ENCODE measurements at regions not wholly inside any gene's neighbourhood (a gene's known extent, or its start where the extent isn't known, plus 50 kb on each side); places are given as distances from the start of the nearest gene placed in this dataset.
A peak's percentile ranks its signal among the peaks of the same experiment; 100 is the strongest.

DNA sequence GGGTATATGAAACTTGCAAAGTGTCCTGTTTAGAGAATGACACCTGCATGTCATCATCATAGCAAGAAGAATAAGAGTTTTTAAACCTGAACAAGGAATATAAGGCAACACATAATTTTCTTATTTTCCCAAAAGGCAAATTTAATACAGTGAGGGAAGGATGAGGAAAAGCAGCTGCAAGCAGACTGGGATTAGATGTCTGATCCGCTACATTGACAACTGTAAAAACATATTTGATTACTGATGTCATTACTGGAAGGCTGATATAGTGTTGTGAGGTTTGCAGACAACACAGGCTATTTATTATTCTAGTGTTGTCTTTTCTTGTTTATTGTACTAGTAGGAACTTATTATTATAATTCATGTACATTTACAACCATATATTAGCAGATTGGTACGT is 528.7 kb downstream of the ZIC1 start:
- DNase-seq (ENCODE audit: low spot score), result no peak

DNA sequence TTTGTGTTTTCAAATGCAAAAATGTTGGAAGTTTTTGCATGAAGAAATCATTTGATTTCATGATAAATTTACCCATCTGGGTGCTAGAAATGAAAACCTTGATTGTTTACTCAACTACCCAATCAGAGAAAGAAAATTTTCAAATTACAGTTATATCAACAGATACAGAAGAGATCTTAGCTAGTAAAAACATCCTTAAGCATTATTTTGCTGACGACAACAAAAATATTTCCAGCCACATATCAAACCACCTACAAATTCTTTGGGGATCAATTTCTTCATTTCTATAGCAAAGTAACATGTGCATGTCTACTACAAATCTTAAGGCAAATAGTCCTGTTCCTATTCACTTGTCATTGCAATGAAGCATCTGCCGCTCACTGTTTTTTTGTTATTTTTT is 530.3 kb downstream of the ZIC1 start:
- DNase-seq (ENCODE audit: low spot score), result no peak

DNA sequence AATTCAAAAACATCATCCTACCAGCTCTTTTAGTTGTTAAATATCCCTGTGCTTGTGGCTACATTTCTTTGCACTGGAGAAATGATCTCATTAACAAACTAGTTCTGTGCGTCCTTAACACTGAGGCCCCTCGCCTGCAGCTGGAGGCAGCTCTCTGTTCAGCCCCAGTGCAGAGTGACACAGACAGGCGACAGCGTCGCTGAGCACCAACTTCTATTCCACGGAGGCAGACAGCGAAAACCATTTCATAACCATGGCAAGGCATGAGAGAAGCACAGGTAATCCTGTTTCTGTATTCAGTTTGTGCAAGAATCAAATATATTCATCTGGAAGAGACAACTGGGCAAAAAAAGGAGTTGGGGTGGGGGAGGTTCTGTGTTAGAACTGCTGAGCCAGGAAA is 530.7 kb downstream of the ZIC1 start:
- DNase-seq (ENCODE audit: low spot score), result no peak

DNA sequence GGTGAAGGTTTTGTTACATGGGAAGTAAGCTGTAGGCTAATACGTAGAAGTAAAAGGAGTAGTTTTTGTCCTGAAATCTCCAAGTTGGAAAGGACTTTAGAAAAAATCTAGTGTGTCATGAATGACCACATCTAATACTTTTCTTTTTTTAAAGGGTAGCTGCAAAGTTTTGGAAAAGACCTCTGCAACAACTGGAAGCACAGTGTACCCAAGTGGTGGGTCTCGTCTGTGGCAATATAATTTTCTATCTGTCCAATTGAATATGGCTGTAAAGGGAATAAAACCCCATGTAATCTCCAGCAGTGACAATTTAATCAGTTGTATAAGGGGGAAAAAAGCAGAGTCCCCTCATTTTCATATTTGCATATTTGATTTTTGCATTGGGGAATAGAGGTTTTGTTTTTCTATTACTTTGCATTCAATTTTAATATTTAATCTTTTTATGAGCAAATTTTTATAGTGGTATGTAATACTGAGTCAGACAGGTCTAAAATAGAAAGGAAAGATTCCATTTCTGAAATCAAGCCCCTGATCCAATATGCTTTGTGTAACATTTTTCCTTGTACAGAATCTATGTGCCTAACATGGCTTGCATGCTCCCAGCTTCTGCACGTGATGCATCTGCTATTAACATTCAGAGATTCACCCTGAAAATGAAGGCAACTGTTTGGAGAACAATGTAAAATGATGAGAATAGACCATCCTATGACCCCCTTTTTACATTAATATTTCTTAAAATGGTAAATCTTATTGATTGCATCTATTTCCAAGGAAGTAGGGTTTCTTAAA is 531.4 kb downstream of the ZIC1 start:
- DNase-seq (ENCODE audit: low spot score), result no peak

DNA sequence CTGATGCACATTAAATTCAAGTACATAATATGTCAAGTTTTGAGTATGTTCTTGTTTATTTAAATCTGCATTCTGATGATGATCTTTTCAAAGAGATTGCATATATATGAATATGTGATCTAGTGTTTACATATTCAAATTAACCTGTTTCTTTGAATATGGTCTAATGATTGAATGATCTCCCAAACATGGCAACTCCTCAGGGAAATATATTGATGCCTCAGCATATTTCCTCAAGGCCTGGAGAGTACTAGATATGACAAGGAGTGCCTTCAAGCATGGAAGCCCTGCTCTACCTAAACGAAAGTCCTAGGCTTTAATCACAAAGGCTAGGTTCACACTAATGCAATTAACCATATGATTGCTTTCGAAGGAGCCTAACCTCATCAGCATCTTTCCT is 532.8 kb downstream of the ZIC1 start:
- DNase-seq (ENCODE audit: low spot score), result no peak

DNA sequence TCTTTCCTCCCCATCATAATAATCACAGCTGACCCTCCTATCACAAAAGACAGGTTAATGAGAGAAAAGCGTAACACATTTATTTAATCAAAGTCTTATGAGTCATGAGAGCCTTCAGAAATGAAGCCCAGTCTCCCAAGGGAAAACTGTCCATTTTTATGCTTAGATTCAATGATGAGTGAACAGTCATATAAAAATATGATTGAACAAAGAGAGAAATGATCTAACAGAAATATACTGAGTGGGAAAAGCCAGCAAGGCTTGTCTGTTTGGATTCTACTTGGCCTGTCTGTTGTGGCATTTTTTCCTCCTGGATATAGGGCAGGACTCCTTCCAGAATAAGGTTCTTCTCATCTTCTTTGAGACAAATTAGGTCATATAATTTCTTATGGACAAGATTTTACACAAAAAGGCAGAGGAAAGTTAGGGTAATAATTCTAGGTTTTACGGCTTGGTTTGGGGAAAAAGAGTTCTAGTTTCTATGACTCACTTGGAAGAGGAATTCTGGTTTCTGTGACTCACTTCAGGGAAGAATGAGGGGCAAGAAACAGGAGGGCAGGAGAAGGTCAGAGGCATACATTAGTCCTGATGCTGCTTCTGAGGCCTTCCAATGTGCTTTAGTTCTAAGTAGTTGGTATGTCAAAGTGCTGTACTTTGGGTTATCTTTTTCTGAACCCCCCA is 534.2 kb downstream of the ZIC1 start:
- DNase-seq (ENCODE audit: low spot score), result peak; percentile 91

DNA sequence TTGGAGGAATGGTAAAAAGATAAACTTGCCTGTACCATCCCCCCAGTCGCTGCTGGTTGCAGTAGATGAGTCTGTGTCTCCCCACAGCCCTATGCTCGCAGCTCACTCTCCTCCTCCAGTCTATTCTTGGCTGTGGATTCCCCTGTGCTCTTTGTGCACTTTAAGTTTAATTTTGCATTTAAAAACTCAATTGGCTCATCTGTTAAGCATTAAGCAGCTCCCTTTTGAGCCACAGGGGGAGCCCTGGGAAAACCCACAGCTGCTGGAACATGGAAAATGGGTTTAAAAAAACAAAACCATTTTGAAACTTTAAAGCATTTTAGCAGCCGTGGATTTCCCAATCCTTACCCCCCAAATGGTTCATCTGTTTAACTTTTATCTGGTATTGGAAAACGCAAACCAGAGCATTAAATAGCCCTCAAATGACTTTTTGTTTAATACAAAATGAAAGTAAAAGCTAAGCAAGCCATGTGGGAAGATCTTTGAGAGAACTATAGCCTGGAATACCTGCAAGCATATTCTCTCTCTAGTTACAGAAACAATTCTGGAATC is 536.9 kb downstream of the ZIC1 start:
- DNase-seq (ENCODE audit: low spot score), result peak; percentile 86

DNA sequence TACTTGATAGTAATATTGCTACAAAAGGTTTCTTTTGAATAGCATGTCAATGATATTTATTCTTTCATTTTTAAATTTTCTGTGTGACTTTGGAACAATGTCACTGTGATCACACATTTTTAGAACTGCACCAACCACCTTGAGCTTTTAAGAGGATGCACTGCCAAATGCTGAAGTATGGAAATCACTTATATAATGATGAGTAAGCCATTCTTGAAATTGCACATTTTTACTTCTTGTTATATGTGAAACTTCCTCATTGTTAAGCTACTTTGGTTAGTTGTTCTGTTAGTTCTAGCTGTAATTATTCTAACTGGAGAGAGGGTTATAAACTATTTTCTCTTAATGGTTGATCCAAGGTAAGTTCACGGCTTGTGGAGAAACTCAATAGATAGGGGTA is 547.5 kb downstream of the ZIC1 start:
- DNase-seq (ENCODE audit: low spot score), result no peak

DNA sequence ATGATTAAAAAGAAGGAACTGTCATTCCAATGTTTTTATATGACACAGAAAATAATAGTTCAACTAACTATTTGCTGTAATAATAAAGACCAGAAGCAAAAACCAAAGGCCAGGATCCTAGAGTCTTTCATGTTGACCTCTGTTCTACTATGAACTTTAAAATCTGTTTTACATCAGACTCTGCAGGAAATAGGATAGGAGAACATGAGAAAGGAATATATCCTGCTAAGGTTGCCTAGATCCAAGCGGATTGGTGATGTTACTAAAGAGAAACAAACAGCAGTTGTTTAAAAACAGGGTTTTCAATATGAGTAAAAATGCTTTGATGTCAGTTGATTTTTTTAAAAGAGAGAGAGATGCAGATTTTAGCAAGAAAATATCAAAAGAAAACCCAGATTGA is 549.6 kb downstream of the ZIC1 start:
- DNase-seq (ENCODE audit: low spot score), result no peak

DNA sequence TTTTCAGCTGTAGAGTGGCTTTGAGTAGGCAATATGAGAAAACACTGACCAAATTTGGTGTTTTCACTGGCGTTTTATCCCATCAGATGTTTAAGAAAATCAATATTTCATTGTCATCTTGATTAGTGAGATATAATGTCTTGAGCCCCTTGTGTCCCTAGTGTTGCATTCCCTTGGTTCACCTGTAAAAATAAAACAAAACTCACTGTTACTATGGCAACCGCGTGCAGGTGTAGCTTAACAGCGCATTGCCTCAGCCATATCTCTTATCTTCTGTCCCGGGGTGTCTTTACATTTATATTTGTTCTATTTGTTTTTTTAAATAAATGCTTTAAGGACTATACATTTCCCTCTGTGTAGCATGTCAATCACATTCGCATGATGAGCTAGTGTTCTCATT is 551.6 kb downstream of the ZIC1 start:
- DNase-seq (ENCODE audit: low spot score), result no peak

DNA sequence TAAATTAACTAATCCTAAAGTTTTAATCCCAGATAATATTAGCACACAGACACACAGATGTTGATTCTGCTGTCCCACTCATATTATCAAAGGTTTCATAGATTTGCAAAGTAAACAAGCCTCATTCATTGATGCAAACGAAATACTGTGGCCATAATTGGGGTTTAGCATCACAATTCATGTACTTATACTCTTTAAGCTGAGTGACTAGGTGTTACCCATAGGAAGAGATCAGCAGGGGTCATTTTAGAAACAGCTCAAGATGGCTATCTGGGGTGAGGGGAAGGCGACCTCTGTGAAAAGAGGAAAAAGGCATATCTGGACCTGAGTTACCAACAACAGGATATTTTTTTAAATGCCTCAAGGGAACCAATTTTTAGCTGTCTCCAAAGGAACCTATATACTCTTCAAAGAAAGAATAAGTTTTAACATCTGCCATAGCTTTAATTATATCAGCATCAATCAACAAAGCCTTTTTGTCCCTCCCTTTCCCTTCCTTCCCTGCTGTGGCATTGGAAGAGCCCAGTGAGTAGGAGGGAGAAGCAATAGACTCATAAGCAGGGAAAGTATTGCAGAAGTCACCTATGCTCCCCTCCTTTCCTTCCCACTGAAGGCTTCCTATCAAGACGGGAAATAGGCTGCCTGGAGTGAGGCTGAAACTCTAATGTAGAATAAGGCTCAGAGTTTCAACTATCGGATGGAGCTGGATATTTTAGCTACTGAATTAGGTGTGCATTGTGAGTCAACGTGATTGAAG is 553.4 kb downstream of the ZIC1 start:
- DNase-seq (ENCODE audit: low spot score), result no peak

DNA sequence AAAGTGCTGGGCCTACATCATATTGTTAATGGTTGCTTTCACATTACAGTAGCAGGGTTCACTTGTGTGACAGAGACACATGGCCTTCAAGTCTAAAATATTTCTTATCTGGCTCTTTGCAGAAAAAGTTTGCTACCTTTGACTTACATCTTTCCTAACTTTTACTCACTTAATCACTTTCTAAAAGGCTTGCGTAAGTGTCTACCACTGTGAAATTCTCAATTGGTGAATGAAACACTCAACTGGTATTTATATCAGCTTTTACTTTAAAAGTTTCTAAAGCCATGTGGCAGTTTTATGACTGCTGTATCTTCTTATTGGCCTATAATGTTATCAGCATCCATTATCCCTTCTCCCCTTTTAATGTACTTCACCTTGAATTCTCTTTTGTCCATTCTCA is 554.5 kb downstream of the ZIC1 start:
- no peak for DNase-seq (ENCODE audit: low spot score)

DNA sequence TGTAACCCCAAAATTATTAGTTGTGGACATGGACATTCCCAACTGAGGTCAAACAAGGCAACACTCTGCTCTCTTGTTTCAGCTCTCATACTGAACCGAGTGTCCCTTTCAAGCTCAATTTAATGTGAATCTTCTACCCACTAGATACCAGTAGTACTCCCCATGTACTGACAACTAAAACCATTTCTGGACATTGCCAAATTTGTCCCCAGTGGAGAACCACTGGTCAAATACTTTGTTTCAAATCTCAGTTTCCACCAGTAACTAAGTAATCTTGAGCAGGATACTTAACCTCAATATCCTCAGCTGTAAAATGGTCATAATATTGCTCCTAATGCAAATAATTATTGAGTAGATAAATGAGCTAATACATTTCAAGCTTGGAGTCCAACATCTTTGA is 566.0 kb downstream of the ZIC1 start:
- no peak for DNase-seq (ENCODE audit: low spot score)

DNA sequence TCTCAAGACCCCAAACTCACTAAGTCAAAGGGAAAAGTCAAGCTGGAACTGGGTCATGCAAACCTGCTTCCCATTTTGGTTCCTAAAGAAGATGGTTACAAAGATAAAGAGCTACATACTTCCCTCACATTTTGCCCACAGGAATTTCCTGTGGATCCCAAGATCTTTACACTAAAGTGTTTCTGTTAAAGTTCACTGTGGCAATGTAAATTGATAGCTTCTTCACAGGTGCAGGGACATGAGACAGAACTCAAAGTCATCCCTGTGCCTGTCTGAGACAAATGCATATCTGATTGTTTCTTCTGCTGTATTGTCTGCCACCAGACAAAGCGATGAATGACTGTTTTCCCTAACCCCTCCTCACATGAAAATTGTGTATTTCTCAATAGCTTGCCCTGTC is 567.8 kb downstream of the ZIC1 start:
- no peak for DNase-seq (ENCODE audit: low spot score)

DNA sequence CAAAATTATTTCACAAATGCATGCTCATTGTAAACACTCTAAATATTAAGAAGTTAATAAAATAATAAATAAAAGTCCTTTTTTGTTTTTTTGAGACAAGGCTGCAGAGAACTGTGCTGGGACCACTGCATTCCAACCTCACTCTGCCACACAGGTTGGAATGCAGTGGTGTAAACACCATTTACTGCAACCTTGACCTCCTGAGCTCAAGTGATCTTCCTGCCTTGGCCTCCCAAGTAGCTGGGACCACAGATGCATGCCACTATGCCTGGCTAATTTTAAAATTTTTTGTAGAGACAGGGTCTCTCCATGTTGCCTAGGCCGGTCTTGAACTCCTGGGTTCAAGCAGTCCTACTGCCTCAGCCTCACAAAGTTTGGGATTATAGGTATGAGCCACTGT is 578.4 kb downstream of the ZIC1 start:
- DNase-seq (ENCODE audit: low spot score), result no peak

DNA sequence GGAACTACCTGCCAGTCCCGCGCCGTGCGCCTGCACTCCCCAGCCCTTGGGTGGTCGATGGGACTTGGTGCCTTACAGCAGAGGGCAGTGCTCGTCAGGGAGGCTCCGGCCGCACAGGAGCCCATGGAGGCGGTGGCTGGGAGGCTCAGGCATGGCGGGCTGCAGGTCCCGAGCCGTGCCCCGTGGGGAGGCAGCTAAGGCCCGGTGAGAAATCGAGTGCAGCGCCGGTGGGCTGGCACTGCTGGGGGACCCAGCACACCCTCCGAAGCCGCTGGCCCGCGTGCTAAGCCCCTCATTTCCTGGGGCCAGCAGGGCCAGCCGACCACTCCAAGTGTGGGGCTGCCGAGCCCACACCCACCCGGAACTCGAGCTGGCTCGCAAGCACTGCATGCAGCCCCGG is 580.2 kb downstream of the ZIC1 start:
- no peak for DNase-seq (ENCODE audit: low spot score)

DNA sequence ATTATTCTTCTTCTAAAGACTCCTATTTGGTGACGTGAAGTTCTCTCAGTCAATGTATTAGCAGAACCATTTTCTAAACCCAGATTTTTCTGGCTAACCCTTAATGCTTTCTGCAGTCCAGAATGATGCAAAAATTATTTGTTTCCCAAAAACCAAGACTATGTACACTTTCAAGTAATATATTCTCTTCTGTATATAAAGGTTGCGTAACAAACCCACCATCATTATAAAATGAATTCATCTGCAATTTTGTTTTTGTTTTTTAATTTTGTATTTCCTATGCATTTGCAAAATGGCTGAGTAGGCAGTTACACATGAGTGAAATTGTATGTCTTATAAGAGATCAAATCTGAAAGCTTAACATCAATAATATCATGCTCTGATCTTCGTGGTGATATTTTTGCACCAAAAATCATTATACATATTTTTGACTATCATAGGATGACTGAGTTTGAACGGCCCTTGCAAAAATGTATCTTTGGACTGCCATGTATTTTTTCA is 593.6 kb downstream of the ZIC1 start:
- DNase-seq (ENCODE audit: low spot score), result no peak

DNA sequence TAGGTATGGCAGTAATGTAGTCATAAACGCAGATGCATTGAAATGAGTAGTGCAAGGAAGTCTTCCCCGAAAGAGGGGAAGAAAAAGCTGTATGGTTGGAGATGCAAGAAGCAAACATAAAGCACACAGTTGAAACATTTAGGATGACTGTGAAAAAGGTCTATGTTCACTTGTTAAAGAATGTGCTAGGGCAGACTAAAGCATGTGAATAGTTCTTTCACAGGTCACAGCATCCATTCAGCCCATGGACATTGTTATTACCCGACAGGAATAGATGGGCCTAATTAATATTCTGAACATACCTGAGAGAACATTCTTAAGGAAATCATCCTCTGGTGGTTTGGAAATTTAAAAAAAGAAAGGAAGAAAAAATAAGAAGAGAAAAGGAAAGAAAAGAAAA is 595.2 kb downstream of the ZIC1 start:
- no peak for DNase-seq (ENCODE audit: low spot score)

DNA sequence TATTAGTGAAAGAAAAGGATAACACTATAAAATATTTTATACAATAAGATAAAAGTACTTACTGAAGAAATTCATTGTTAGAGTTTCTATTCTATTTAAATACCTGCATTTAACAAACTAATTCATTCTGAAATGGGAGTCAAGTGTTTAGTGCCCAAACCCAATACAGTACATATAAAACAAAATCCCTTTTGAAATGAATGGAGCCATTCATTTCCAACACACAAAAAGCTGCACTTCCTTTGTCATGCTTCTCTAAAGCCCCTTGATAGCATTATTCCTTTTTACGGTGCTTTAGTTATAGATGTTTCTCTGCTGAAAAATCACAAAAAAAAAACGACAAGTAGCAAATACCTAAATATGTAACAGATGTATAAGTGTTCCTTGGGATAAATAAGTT is 596.3 kb downstream of the ZIC1 start:
- DNase-seq (ENCODE audit: low spot score), result no peak

DNA sequence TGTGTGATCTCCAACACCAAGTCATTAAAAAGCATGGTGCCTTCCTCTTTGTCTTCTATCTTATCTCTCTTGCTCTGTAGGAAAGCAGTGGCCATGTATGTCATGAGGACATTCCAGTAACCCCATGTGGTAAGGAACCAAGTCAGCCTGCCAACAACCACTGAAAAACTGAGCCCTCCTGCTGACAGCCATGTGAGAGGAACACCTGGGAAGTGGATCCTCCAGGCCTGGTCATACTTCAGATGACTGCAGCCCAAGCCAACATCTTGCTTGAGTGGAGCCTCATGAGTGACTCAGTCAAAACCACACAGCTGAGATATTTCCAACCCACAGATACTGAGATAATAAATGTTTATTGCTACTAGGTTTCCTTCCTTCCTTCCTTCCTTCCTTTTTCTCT is 597.3 kb downstream of the ZIC1 start:
- peak; percentile 83 for DNase-seq (ENCODE audit: low spot score)

DNA sequence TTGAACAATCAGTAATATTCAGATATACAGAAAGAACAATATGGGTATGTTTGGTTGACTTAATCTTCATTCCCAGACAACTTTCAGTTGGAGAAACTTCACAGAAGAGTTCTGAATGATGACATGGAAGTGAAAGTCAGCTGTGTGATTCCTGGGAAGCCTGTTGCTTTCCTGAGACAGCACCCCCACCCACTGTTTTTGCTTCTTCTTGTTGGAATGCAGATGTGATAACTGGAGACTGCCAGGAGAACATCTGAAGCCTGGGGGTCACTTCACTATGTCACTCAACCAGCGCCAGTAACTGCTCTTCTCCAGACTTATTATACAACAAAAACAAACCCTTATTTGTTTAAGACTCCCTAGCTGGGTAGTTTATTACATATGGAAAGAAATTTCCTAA is 599.4 kb downstream of the ZIC1 start:
- DNase-seq (ENCODE audit: low spot score), result no peak

DNA sequence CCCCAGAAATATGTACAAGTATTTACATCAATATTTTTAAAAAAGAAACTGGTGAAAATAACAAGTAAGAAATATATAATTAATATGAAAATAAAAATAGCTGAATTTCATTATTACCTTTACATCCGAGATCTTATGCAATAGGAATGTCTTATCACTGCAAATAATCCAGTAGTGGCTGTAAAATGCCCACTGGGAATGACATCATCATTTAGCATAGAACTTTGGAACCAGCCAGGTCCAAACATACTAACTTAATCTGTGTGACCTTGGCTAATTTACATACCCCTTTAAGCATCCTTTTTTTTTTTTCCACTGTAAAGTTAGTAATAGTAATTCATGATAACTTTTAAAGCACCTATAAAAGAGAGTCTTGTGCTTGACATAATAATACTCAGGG is 611.7 kb downstream of the ZIC1 start:
- DNase-seq (ENCODE audit: low spot score), result no peak

DNA sequence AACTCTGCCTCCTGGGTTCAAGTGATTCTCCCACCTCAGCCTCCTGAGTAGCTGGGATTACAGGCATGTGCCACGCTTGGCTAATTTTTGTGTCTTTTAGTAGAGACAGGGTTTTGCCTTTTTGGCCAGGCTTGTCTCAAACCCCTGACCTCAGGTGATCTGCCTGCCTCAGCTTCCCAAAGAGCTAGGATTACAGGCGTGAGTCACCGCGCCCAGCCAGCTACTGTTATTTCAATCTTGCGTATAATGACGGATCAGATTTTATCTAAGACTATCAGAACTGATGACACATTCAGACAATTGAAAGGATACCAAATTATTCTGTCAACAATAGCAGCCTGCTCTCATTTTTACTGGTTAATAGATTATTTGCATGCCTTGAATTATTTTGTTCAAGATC is 612.2 kb downstream of the ZIC1 start:
- DNase-seq (ENCODE audit: low spot score), result no peak

All from A172 (cell line).